Omental fat pad (tissue), 3 donors: ENCODE measurements at regions not wholly inside any gene's neighbourhood (a gene's known extent, or its start where the extent isn't known, plus 50 kb on each side); places are given as distances from the start of the nearest gene placed in this dataset.

Source experiments
- ATAC-seq: fragments of 150-250 bp; one replicate; pipeline ENCODE4 v1.9.1; 2016; ENCODE audit warnings: mild to moderate bottlenecking, moderate library complexity; ENCODE audit not compliant: low FRiP score
- DNase-seq: peaks from one replicate; pipeline ENCODE4 v3.0.0-alpha.2; 2019; ENCODE audit warnings: low spot score
- CTCF ChIP-seq, 3 donors: fragments of 450-650 bp; IDR thresholded peaks; one replicate each; pipeline ENCODE4 v1.5.1; 2016 to 2017; ENCODE audit warnings: antibody characterized with exemption in 3 of 3, mild to moderate bottlenecking in 3 of 3, moderate library complexity in 2 of 3

DNA sequence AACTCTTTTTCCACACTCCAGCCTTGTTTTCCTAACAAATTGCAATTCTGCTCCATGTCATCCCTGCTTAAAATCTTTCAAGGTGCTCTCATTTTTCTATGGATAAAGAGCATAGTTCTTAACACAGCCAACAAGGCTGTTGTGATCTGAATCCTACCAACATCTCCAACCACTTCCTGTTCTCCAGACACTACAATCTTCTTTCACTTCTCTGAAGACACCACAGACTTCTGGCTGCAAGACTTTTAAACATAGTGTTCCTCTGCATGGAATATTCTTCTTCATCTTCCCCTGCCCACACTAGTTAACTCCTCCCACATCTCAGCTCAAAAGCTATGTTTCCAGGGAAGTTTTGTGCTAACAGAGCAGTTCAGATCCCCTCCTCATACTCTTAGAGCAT lies 404.8 kb downstream of the MAN2A1 start:
- DNase-seq: no peak
- no peak for ATAC-seq
- TF ChIP-seq CTCF (IDR thresholded peaks at IDR 0.05): no peak

DNA sequence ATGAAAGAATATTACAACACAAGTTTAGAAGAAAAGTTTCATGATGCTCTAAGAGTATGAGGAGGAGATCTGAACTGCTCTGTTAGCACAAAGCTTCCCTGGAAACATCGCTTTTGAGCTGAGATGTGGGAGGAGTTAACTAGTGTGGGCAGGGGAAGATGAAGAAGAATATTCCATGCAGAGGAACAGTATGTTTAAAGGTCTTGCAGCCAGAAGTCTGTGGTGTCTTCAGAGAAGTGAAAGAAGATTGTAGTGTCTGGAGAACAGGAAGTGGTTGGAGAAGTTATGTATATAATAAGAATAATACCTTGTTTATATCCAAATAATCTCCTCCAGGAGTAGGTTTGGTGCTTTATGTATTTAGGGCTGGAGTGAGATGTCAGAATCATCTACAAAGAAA lies 406.7 kb downstream of the MAN2A1 start:
- DNase-seq: no peak
- ATAC-seq: no peak
- no peak for TF ChIP-seq CTCF (IDR thresholded peaks at IDR 0.05)

DNA sequence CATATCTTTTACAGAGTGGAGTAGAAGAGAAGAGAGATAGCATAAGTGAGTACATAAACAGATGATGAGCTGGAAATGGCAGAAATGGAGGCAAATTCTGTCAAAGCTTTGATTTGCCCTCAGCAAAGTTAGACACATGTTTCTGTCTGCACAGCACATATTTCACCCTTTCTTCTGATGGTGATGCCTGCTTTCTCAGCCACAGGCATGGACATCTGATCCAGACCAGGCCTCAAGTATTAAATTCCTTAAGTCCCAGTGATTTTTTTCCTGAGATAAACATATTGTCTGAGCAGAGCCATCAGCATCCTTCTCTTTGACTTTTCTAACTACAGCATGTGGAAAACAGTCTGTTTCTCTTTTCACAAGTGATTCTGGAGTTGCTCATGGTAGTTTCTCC lies 409.8 kb downstream of the MAN2A1 start:
- no peak for TF ChIP-seq CTCF (IDR thresholded peaks at IDR 0.05)
- ATAC-seq (no peak), DNase-seq (no peak)

GRCh38 chr5:110103081-110103480 lies 413.4 kb downstream of the MAN2A1 start:
- TF ChIP-seq CTCF (IDR thresholded peaks at IDR 0.05): no peak
- DNase-seq: no peak
- no peak for ATAC-seq

GRCh38 chr5:110104060-110104725 lies 414.5 kb downstream of the MAN2A1 start:
- ATAC-seq (no peak), DNase-seq (no peak)
- no peak for TF ChIP-seq CTCF (IDR thresholded peaks at IDR 0.05)

DNA sequence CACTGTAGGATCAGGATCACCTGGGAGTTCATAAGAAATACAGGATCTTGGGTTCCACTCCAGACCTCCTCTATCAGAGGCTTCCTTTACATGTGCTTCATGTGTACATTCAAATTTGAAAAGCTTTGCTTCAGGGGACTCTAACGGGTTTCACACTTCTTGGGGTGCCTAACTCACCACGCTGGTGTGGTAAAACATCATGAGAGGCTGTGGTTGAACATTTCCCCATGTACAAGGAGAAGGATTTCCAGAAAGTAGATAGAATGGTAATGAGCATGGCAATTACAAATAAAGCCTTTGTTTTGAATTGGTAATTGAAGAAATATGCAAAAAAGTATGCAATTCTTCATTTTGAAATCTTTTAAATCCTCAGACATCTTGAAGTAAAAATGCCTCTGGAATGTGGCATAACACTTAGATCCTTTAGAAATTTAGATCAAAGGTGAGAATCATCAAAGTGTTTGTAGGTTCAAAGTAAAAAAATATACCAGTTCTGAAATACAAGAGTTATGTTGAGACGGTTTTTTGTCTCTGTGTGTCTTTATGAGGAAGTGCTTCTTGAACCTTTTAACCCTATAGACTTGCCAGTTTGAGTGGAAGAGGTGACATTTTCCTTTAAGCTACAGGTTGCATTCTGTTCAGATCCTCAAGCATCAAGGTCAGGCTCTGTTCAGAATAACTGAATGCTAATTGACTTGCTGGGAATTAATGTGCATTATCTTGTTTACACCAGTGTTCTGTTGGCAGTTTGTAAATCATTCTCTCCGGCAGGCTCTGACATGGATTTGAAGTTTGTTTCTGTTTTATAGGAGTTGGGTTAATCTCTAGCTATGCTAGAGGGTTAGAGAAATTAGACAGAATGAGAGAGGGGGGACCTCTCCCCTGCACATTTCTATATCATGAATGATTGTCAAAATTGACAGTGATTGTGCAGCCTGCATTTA lies 415.3 kb downstream of the MAN2A1 start:
- ATAC-seq: no peak
- no peak for TF ChIP-seq CTCF (IDR thresholded peaks at IDR 0.05)
- DNase-seq: no peak
